Fibroblast of mammary gland (primary cell): ENCODE measurements at regions not wholly inside any gene's neighbourhood (a gene's known extent, or its start where the extent isn't known, plus 50 kb on each side); places are given as distances from the start of the nearest gene placed in this dataset.

Experiments
- DNase-seq: peaks from one replicate; pipeline ENCODE4 v3.0.0-alpha.2; 2010; ENCODE audit warnings: low read depth
- H3K4me3 ChIP-seq: 2 replicates; pipeline ENCODE4 v1.5.1; 2011; ENCODE audit warnings: low read depth, mild to moderate bottlenecking, low read length, moderate library complexity; ENCODE audit not compliant: control insufficient read depth
- CTCF ChIP-seq: conservative IDR thresholded peaks from 2 replicates; pipeline ENCODE4 v1.5.1; 2011; ENCODE audit warnings: low read depth, low read length, inconsistent platforms; ENCODE audit not compliant: control insufficient read depth, insufficient read depth

GRCh38 chr6:156359912-156360311, 417.3 kb upstream of the ARID1B start:
- no peak for TF ChIP-seq CTCF
- H3K4me3 ChIP-seq, result no peak overlapping the region
- DNase-seq, result no peak

GRCh38 chr6:156352861-156353260, 424.3 kb upstream of the ARID1B start:
- DNase-seq, result no peak
- H3K4me3 ChIP-seq, result no peak overlapping the region
- no peak for TF ChIP-seq CTCF

DNA sequence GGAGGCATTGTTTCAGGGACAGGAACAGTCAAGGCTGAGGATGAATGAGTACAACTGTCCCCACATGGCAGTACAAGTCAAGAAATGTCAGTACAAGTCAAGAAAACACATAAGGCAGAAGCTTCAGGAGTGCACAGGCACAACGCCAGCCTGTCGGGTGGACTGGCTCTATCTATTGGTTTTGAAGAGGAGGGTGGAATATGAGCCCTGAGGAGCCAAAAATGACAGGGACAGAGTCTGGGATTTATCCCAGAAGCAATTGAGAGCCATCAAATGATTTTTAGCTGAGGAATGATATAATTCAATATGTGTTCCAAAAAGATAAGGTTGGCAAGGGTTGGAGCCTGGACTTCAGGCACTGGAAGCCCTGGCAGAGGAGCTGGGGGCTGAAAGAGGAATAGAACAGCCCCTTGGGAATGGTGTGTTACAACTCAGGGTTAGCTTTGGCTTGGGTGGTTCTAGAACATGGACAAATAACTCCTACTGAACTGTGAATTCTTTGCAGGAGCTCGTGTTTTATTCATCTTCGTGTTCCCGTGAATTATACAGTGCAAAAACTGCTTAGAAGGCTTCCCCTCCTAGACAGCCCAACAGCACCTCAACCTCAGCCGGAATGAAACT, 425.7 kb upstream of the ARID1B start:
- TF ChIP-seq CTCF, result no peak
- no peak overlapping the region for H3K4me3 ChIP-seq
- no peak for DNase-seq

DNA sequence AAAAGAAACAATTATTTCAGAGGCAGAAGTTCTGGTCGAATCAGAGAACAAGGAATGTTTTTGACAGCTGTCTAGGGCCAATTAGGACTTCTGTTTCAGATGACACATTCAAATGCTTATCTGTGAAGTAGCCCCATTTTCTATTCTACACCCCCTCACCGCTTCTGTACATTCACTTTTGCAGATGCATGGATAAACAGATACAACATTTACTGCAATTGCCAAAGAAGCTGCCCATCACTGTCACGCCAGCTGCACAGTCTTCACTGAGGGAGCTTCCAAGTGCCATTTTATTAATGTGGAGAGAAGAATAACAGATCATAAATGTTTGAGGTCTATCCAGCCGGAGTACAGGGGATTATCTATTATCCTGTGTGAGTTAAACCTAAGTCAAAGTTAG, 426.8 kb upstream of the ARID1B start:
- no peak for DNase-seq

DNA sequence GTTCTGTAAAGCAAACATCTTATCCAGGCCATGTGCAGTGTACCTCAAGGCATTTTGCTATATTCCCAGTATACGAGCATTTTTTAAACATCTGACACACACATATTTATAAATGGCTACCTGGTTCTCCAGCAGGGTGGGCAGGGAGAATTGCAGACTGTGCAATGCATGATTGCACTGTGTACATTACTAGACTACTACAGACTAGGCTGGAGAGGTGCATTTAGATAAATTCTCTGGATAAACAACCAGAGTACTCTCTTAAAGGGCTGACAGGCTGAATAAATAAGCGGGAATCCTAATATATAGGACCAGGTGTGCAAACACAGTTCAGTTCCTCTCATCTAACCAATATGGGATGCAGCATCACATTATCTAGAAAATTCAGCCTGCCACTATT, 428.3 kb upstream of the ARID1B start:
- TF ChIP-seq CTCF, result no peak
- no peak for DNase-seq
- no peak overlapping the region for H3K4me3 ChIP-seq

More for the DNA sequence above, 426.8 kb upstream of the ARID1B start:
- TF ChIP-seq CTCF, result no peak
- H3K4me3 ChIP-seq, result no peak overlapping the region

DNA sequence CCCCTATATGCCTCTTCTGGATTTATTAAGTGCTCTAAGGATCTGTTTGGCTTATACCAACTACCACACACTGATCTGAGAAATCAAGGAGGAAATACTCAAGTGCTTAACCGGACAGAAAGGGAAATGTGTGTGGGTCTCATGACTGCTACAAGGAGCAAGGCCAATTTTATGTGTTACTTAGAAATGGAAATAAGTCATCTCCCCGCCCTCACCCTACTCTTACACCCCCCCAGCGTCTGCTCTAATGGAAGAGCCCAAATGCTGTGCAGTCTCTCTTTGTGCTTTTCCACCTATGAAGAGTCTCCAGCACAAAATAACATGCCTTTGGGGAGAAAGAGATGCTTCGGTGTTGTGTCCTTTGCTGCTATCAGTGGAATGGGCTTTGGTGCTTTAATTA, 428.8 kb upstream of the ARID1B start:
- no peak for TF ChIP-seq CTCF
- DNase-seq, result no peak
- H3K4me3 ChIP-seq, result no peak overlapping the region

GRCh38 chr6:156347656-156348055, 429.5 kb upstream of the ARID1B start:
- no peak for TF ChIP-seq CTCF
- no peak overlapping the region for H3K4me3 ChIP-seq
- no peak for DNase-seq
